HCT116 (cell line): ENCODE measurements at regions not wholly inside any gene's neighbourhood (a gene's known extent, or its start where the extent isn't known, plus 50 kb on each side); places are given as distances from the start of the nearest gene placed in this dataset.

Experiments used
- ATAC-seq: fragments of 200-7000 bp; cut with Tn5 transposase; 2 replicates; pipeline ENCODE4 v1.9.1; 2020; ENCODE audit warnings: mild to moderate bottlenecking, moderate library complexity
- BruUV-seq: library from RNA; stranded (reverse); fragments of 400-500 nt; replicated peaks from 2 replicates; lab custom pipeline; 2021; lab: Mats Ljungman, UMichigan
- CTCF ChIA-PET: fragments of 300-600 bp; sonication (Branson Sonifier 250); formaldehyde crosslinking; loops from one replicate; lab custom pipeline; 2021; ENCODE audit warnings: antibody characterized with exemption; lab: Charles Lee
- POLR2A ChIA-PET: fragments of 300-600, 350-600 bp; sonication (Branson Sonifier 250); formaldehyde crosslinking; loops from one replicate; lab custom pipeline; 2021; ENCODE audit warnings: antibody characterized with exemption; lab: Charles Lee
- RAD21 ChIA-PET, 2 experiments: fragments of 300-600 bp; sonication (Branson Sonifier 250); formaldehyde crosslinking; loops; one replicate each; lab custom pipeline; 2023; ENCODE audit warnings: low total read pairs in 2 of 2; ENCODE audit not compliant: uncharacterized antibody in 2 of 2, unreplicated experiment in 2 of 2, low non-redundant PET in 1 of 2; lab: Charles Lee
- DNase-seq: peaks from one replicate; pipeline ENCODE4 v3.0.0-alpha.2; 2010; ENCODE audit warnings: low read depth, low spot score
- H2AFZ ChIP-seq: fragments of 200-600 bp; shearing (Covaris generic), sonication (generic); 2 replicates; pipeline ENCODE4 v1.6.1; 2017; ENCODE audit warnings: low read depth, mixed run types, mixed read lengths, antibody characterized with exemption, low read length; ENCODE audit not compliant: poor library complexity, severe bottlenecking
- H3K27ac ChIP-seq: 2 replicates; pipeline ENCODE4 v1.5.1; 2012; ENCODE audit warnings: low read depth, low read length
- H3K27me3 ChIP-seq: fragments of 200-600 bp; sonication (generic); 2 replicates; pipeline ENCODE4 v1.6.1; 2016; ENCODE audit warnings: mixed run types, low read length, mixed read lengths; ENCODE audit not compliant: insufficient read depth
- H3K36me3 ChIP-seq, 2 experiments: fragments of 200-500 bp in 1 of 2; fragments of 200-600 bp in 1 of 2; sonication (Bioruptor generic) in 1 of 2; sonication (generic) in 1 of 2; 2 replicates each; pipeline versions ENCODE4 v1.5.1 to v1.6.1; 2014 to 2016; ENCODE audit warnings: low read length in 2 of 2, inconsistent platforms in 1 of 2, mixed read lengths in 1 of 2, mixed run types in 1 of 2; ENCODE audit not compliant: insufficient read depth in 2 of 2, control insufficient read depth in 1 of 2
- H3K4me1 ChIP-seq, 2 experiments: fragments of 200-600 bp in 1 of 2; sonication (generic) in 1 of 2; 2 replicates each; pipeline versions ENCODE4 v1.5.1 to v1.6.1; 2012 to 2017; ENCODE audit warnings: low read length in 2 of 2, inconsistent platforms in 1 of 2, mild to moderate bottlenecking in 1 of 2, mixed read lengths in 1 of 2, mixed run types in 1 of 2, moderate library complexity in 1 of 2; ENCODE audit not compliant: insufficient read depth in 2 of 2, control insufficient read depth in 1 of 2
- H3K4me2 ChIP-seq: fragments of 200-600 bp; sonication (generic); 2 replicates; pipeline ENCODE4 v1.6.1; 2017; ENCODE audit warnings: mixed run types, low read length, mixed read lengths
- H3K4me3 ChIP-seq, 2 experiments: fragments of 200-600 bp in 1 of 2; sonication (generic) in 1 of 2; replicated peaks in 1 of 2; 2 replicates each; pipeline ENCODE4 v1.5.1; 2011 to 2016; ENCODE audit warnings: low read length in 2 of 2, control low read depth in 1 of 2, low read depth in 1 of 2, mild to moderate bottlenecking in 1 of 2, mixed read lengths in 1 of 2, mixed run types in 1 of 2
- H3K79me2 ChIP-seq: fragments of 200-600 bp; sonication (generic); 2 replicates; pipeline ENCODE4 v1.6.1; 2017; ENCODE audit warnings: mild to moderate bottlenecking, mixed run types, low read length, moderate library complexity, mixed read lengths; ENCODE audit not compliant: insufficient read depth
- H3K9ac ChIP-seq: fragments of 200-600 bp; sonication (generic); 2 replicates; pipeline ENCODE4 v1.6.1; 2016; ENCODE audit warnings: low read length, mixed read lengths
- H3K9me2 ChIP-seq: fragments of 200-600 bp; sonication (generic), shearing (Covaris generic); 2 replicates; pipeline ENCODE4 v1.6.1; 2017; ENCODE audit warnings: mixed run types, mild to moderate bottlenecking, moderate library complexity; ENCODE audit not compliant: insufficient read depth
- H3K9me3 ChIP-seq, 2 experiments: fragments of 200-500 bp in 1 of 2; fragments of 200-600 bp in 1 of 2; sonication (Bioruptor generic) in 1 of 2; sonication (generic) in 1 of 2; 2 replicates each; pipeline ENCODE4 v1.6.1; 2014 to 2017; ENCODE audit warnings: low read length in 2 of 2, mixed read lengths in 2 of 2, inconsistent platforms in 1 of 2, low read depth in 1 of 2, mild to moderate bottlenecking in 1 of 2, mixed run types in 1 of 2, moderate library complexity in 1 of 2; ENCODE audit not compliant: control insufficient read depth in 1 of 2, insufficient read depth in 1 of 2
- H4K20me1 ChIP-seq: fragments of 200-600 bp; sonication (generic), shearing (Covaris generic); 2 replicates; pipeline ENCODE4 v1.6.1; 2017; ENCODE audit warnings: mixed run types, mild to moderate bottlenecking, moderate library complexity; ENCODE audit not compliant: insufficient read depth
- ATF3 ChIP-seq: IDR thresholded peaks from 2 replicates; pipeline ENCODE4 v1.6.1; 2012
- CBX3 ChIP-seq: IDR thresholded peaks from 2 replicates; pipeline ENCODE4 v1.6.1; 2012; ENCODE audit warnings: low read depth
- CEBPB ChIP-seq: IDR thresholded peaks from 2 replicates; pipeline ENCODE4 v1.6.1; 2012; ENCODE audit warnings: low read depth
- CTCF ChIP-seq, 3 experiments: fragments of 200-600 bp in 1 of 3; sonication (generic) in 1 of 3; IDR thresholded peaks in 2 of 3; conservative IDR thresholded peaks in 1 of 3; 2 replicates each; pipeline ENCODE4 v1.5.1; 2012 to 2017; ENCODE audit warnings: low read depth in 2 of 3, low read length in 2 of 3, antibody characterized with exemption in 1 of 3, borderline replicate concordance in 1 of 3, control low read depth in 1 of 3, mild to moderate bottlenecking in 1 of 3, mixed read lengths in 1 of 3, mixed run types in 1 of 3, moderate library complexity in 1 of 3; ENCODE audit not compliant: insufficient read depth in 1 of 3
- EGR1 ChIP-seq: IDR thresholded peaks from 2 replicates; pipeline ENCODE4 v1.6.1; 2012; ENCODE audit warnings: low read depth
- ELF1 ChIP-seq: IDR thresholded peaks from 2 replicates; pipeline ENCODE4 v1.6.1; 2012; ENCODE audit warnings: low read depth, borderline replicate concordance
- EZH2 ChIP-seq: fragments of 200-600 bp; sonication (generic); IDR thresholded peaks from 2 replicates; pipeline ENCODE4 v1.6.1; 2017; ENCODE audit warnings: antibody characterized with exemption, mixed run types
- EZH2phosphoT487 ChIP-seq: fragments of 200-600 bp; IDR thresholded peaks from 2 replicates; pipeline ENCODE4 v1.6.1; 2018; ENCODE audit warnings: antibody characterized with exemption, borderline replicate concordance
- FOSL1 ChIP-seq: IDR thresholded peaks from 2 replicates; pipeline ENCODE4 v1.6.1; 2012; ENCODE audit warnings: low read depth
- JUND ChIP-seq: IDR thresholded peaks from 2 replicates; pipeline ENCODE4 v1.6.1; 2012
- MAX ChIP-seq: IDR thresholded peaks from 2 replicates; pipeline ENCODE4 v1.6.1; 2012
- POLR2AphosphoS5 ChIP-seq: IDR thresholded peaks from 2 replicates; pipeline ENCODE4 v1.6.1; 2011; ENCODE audit warnings: mild to moderate bottlenecking, low read depth, low read length, moderate library complexity
- RAD21 ChIP-seq: IDR thresholded peaks from 2 replicates; pipeline ENCODE4 v1.6.1; 2012; ENCODE audit warnings: low read depth, mild to moderate bottlenecking
- REST ChIP-seq: IDR thresholded peaks from 2 replicates; pipeline ENCODE4 v1.6.1; 2012; ENCODE audit warnings: low read depth
- SIN3A ChIP-seq: IDR thresholded peaks from 2 replicates; pipeline ENCODE4 v1.6.1; 2012; ENCODE audit warnings: low read depth
- SP1 ChIP-seq: IDR thresholded peaks from 2 replicates; pipeline ENCODE4 v1.6.1; 2012; ENCODE audit warnings: low read depth
- SRF ChIP-seq: IDR thresholded peaks from 2 replicates; pipeline ENCODE4 v1.6.1; 2012; ENCODE audit warnings: low read depth
- TCF7L2 ChIP-seq: IDR thresholded peaks from 2 replicates; pipeline ENCODE4 v1.7.0; 2011; ENCODE audit warnings: borderline replicate concordance, inconsistent platforms; ENCODE audit not compliant: insufficient read depth, insufficient read length; ENCODE audit errors: extremely low read depth
- ZFX ChIP-seq: fragments of 450-650 bp; IDR thresholded peaks from 2 replicates; pipeline ENCODE4 v1.6.1; 2017
- ZNF274 ChIP-seq: fragments of 200-500 bp; sonication (Bioruptor generic); IDR thresholded peaks from 2 replicates; pipeline ENCODE4 v1.6.1; 2014; ENCODE audit warnings: mild to moderate bottlenecking, low read depth, low read length, inconsistent platforms
- intact Hi-C: fragments of 100-400 bp; cut with micrococcal nuclease; formaldehyde crosslinking; loops from 2 replicates; pipeline ENCODE4 v1.10.0; 2022

GRCh38 chr13:47638627-47639026 is 362.4 kb downstream of the SUCLA2 start:
- ChIA-PET POLR2A (no interaction called here), CTCF (no interaction called here), RAD21 (no interaction called here)
- Histone ChIP-seq H3K79me2 (no peaks in the 10 kb centered on the region), H3K9me2 (no peaks in the 10 kb centered on the region), H3K36me3 (no peaks in the 10 kb centered on the region), H2AFZ (no peak overlapping the region), H3K4me3 (no peak overlapping the region), H3K9me3 (no peaks in the 10 kb centered on the region), H3K9ac (no peak overlapping the region), H3K4me2 (no peak overlapping the region), H3K27me3 (no peaks in the 10 kb centered on the region), H3K27ac (no peak overlapping the region), H3K4me1 (no peaks in the 10 kb centered on the region), H4K20me1 (no peaks in the 10 kb centered on the region)
- DNase-seq, result no peak
- intact Hi-C loops, result no loop called here
- no peak for ATAC-seq
- TF ChIP-seq RAD21 (no peak), CBX3 (no peak), EZH2 (no peak), POLR2AphosphoS5 (no peak), EZH2phosphoT487 (no peak), SRF (no peak), SP1 (no peak), ELF1 (no peak), REST (no peak), TCF7L2 (no peak), SIN3A (no peak), ZNF274 (no peak), CTCF (IDR thresholded peaks at IDR 0.05 in 2 of 3, conservative IDR thresholded peaks at IDR 0.05 in 1 of 3; ENCODE audit: borderline replicate concordance in 1 of 3, insufficient read depth in 1 of 3, low read depth in 2 of 3, low read length in 2 of 3) (no peak), FOSL1 (no peak), ATF3 (no peak), CEBPB (no peak), JUND (no peak), MAX (no peak), ZFX (no peak), EGR1 (no peak)
- BruUV-seq, result no TSS peak
